ENCODE measurements at regions not wholly inside any gene's neighbourhood (a gene's known extent, or its start where the extent isn't known, plus 50 kb on each side); places are given as distances from the start of the nearest gene placed in this dataset.

- TF ChIP-seq TAF1 (IDR thresholded peaks at IDR 0.05; ENCODE audit: low read depth) (no peak), MAX (IDR thresholded peaks at IDR 0.05) (no peak), USF1 (IDR thresholded peaks at IDR 0.05) (no peak), RAD21 (IDR thresholded peaks at IDR 0.05; ENCODE audit: low read depth) (no peak), REST (IDR thresholded peaks at IDR 0.05; ENCODE audit: low read depth) (no peak), EP300 (IDR thresholded peaks at IDR 0.05; ENCODE audit: borderline replicate concordance) (no peak), FOXM1 (IDR thresholded peaks at IDR 0.05; ENCODE audit: borderline replicate concordance, low read depth) (no peak), NFIC (IDR thresholded peaks at IDR 0.05) (no peak), CEBPB (IDR thresholded peaks at IDR 0.05) (no peak)
Observed at GRCh38 chr12:127809275-127809674, 457.7 kb upstream of the TMEM132C start.
